Upper lobe of left lung (tissue), 4 donors: ENCODE measurements at regions not wholly inside any gene's neighbourhood (a gene's known extent, or its start where the extent isn't known, plus 50 kb on each side); places are given as distances from the start of the nearest gene placed in this dataset.

Experiments used
- EP300 ChIP-seq, 4 donors: sonication (generic); formaldehyde crosslinking; IDR thresholded peaks; one replicate each; pipeline ENCODE4 v1.5.1; 2017; ENCODE audit warnings: antibody characterized with exemption in 4 of 4, control low read depth in 2 of 4
- POLR2AphosphoS5 ChIP-seq, 2 donors: sonication (generic); formaldehyde crosslinking; IDR thresholded peaks; one replicate each; pipeline ENCODE4 v1.5.1; 2017; ENCODE audit warnings: antibody characterized with exemption in 2 of 2
- TF ChIP-seq, protein P1 (sequence below), 6 experiments: fragments of 450-650 bp in 4 of 6; fragments of 200-600 bp in 2 of 6; sonication (generic) in 2 of 6; IDR thresholded peaks; one replicate each; pipeline ENCODE4 v1.5.1; 2016 to 2019; ENCODE audit warnings: antibody characterized with exemption in 6 of 6

DNA sequence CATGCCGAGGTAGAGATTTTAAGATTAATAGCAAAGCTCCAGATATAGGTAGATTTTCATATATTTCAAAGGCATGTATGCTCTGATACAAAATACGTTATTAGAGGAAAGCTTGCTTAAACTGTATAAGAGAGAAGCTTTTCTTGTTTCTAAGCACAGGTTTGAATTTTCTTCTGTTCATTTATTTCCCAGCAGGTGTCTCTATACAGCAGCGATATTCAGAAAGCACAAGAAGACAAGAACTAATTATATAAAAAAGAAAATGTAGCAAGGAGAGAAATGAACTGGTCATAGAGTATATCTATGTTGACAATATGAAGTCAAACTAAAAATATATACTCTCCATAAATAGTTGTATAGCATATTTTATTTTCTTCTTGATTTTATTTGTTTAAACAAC lies 307.4 kb upstream of the NOVA1 start:
- no peak for TF ChIP-seq EP300 (IDR thresholded peaks at IDR 0.05)
- TF ChIP-seq, protein P1, sequence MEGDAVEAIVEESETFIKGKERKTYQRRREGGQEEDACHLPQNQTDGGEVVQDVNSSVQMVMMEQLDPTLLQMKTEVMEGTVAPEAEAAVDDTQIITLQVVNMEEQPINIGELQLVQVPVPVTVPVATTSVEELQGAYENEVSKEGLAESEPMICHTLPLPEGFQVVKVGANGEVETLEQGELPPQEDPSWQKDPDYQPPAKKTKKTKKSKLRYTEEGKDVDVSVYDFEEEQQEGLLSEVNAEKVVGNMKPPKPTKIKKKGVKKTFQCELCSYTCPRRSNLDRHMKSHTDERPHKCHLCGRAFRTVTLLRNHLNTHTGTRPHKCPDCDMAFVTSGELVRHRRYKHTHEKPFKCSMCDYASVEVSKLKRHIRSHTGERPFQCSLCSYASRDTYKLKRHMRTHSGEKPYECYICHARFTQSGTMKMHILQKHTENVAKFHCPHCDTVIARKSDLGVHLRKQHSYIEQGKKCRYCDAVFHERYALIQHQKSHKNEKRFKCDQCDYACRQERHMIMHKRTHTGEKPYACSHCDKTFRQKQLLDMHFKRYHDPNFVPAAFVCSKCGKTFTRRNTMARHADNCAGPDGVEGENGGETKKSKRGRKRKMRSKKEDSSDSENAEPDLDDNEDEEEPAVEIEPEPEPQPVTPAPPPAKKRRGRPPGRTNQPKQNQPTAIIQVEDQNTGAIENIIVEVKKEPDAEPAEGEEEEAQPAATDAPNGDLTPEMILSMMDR (IDR thresholded peaks at IDR 0.05), result no peak
- TF ChIP-seq POLR2AphosphoS5 (IDR thresholded peaks at IDR 0.05), result no peak
